SK-N-SH treated with all-trans-retinoic acid at 6 μM for 48 hours (cell line): ENCODE measurements at regions not wholly inside any gene's neighbourhood (a gene's known extent, or its start where the extent isn't known, plus 50 kb on each side); places are given as distances from the start of the nearest gene placed in this dataset.

ENCODE experiments used
- ARNTL ChIP-seq: fragments of 450-650 bp; formaldehyde crosslinking; IDR thresholded peaks from 2 replicates; pipeline ENCODE4 v1.5.0; 2020; ENCODE audit warnings: low read depth, mild to moderate bottlenecking, moderate library complexity, borderline replicate concordance
- CREB5 ChIP-seq: fragments of 250-450 bp; sonication (Bioruptor Pico); IDR thresholded peaks from 2 replicates; pipeline ENCODE4 v1.5.1; 2020; ENCODE audit warnings: low read depth, mild to moderate bottlenecking, moderate library complexity
- CSDC2 ChIP-seq: fragments of 250-450 bp; sonication (Bioruptor Pico); IDR thresholded peaks from 2 replicates; pipeline ENCODE4 v1.5.0; 2020; ENCODE audit warnings: mild to moderate bottlenecking, moderate library complexity
- GLIS3 ChIP-seq: fragments of 250-450 bp; sonication (Bioruptor Pico); IDR thresholded peaks from 2 replicates; pipeline ENCODE4 v1.5.0; 2020; ENCODE audit warnings: mild to moderate bottlenecking, moderate library complexity
- ISL1 ChIP-seq: fragments of 250-450 bp; sonication (Bioruptor Pico); IDR thresholded peaks from 2 replicates; pipeline ENCODE4 v2.1.2; 2022; ENCODE audit warnings: mild to moderate bottlenecking, moderate library complexity
- OSR1 ChIP-seq: fragments of 250-450 bp; sonication (Bioruptor Pico); IDR thresholded peaks from 2 replicates; pipeline ENCODE4 v1.8.0; 2022; ENCODE audit warnings: moderate library complexity, mild to moderate bottlenecking, inconsistent platforms
- PATZ1 ChIP-seq: fragments of 250-450 bp; sonication (Bioruptor Pico); IDR thresholded peaks from 2 replicates; pipeline ENCODE4 v1.8.0; 2020; ENCODE audit warnings: mild to moderate bottlenecking, moderate library complexity, borderline replicate concordance
- RARB ChIP-seq: fragments of 250-450 bp; sonication (Bioruptor Pico); IDR thresholded peaks from 2 replicates; pipeline ENCODE4 v1.8.0; 2021; ENCODE audit warnings: mild to moderate bottlenecking, moderate library complexity
- TOX ChIP-seq: fragments of 250-450 bp; sonication (Bioruptor Pico); IDR thresholded peaks from 2 replicates; pipeline ENCODE4 v1.8.0; 2021; ENCODE audit warnings: mild to moderate bottlenecking, moderate library complexity, borderline replicate concordance
- ZFP3 ChIP-seq: fragments of 250-450 bp; sonication (Bioruptor Pico); IDR thresholded peaks from 2 replicates; pipeline ENCODE4 v1.5.0; 2020; ENCODE audit warnings: mild to moderate bottlenecking, moderate library complexity
- ZNF70 ChIP-seq: fragments of 450-650 bp; formaldehyde crosslinking; IDR thresholded peaks from 2 replicates; pipeline ENCODE4 v1.5.0; 2020; ENCODE audit warnings: mild to moderate bottlenecking, moderate library complexity

GRCh38 chr9:107228496-107229039, 54.5 kb upstream of the RAD23B start:
- TF ChIP-seq ZNF70 (CRISPR knock-in tag) (no peak), ISL1 (CRISPR knock-in tag) (no peak), PATZ1 (CRISPR knock-in tag) (no peak), ARNTL (CRISPR knock-in tag) (no peak), GLIS3 (CRISPR knock-in tag) (no peak), OSR1 (CRISPR knock-in tag) (no peak), ZFP3 (CRISPR knock-in tag) (no peak), TOX (no peak), CREB5 (CRISPR knock-in tag) (no peak), CSDC2 (CRISPR knock-in tag) (no peak), RARB (CRISPR knock-in tag) (no peak)
